Memory B cell (primary cell): ENCODE measurements at regions not wholly inside any gene's neighbourhood (a gene's known extent, or its start where the extent isn't known, plus 50 kb on each side); places are given as distances from the start of the nearest gene placed in this dataset.

Source experiments
- ATAC-seq: fragments of 150-1000 bp; cut with Tn5 transposase; 2 replicates; pipeline ENCODE4 v1.10.0; 2021; ENCODE audit warnings: low read depth, mild to moderate bottlenecking, moderate library complexity
- DNase-seq, 2 donors: peaks; one replicate each; pipeline ENCODE4 v3.0.0; 2022; ENCODE audit warnings: low spot score in 2 of 2
- H3K27ac Mint-ChIP-seq: one replicate; pipeline ENCODE4 v1.8.0; 2022; ENCODE audit warnings: mild to moderate bottlenecking, moderate library complexity, mixed read lengths
- H3K27me3 Mint-ChIP-seq: one replicate; pipeline ENCODE4 v1.8.0; 2022; ENCODE audit warnings: mixed read lengths
- H3K36me3 Mint-ChIP-seq: one replicate; pipeline ENCODE4 v1.8.0; 2022; ENCODE audit warnings: mild to moderate bottlenecking, mixed read lengths
- H3K4me1 Mint-ChIP-seq: one replicate; pipeline ENCODE4 v1.8.0; 2022; ENCODE audit warnings: mixed read lengths
- H3K4me3 Mint-ChIP-seq: one replicate; pipeline ENCODE4 v1.8.0; 2022; ENCODE audit warnings: mild to moderate bottlenecking, moderate library complexity, mixed read lengths
- H3K9me3 Mint-ChIP-seq: one replicate; pipeline ENCODE4 v1.8.0; 2022; ENCODE audit warnings: mixed read lengths

GRCh38 chr13:50374517-50374916 is 359.3 kb downstream of the KCNRG start:
- Mint-ChIP-seq H3K4me1 (peaks cover 14% of the 10 kb centered on the region), H3K4me3 (no peak overlapping the region), H3K9me3 (no peaks in the 10 kb centered on the region), H3K36me3 (no peaks in the 10 kb centered on the region), H3K27me3 (no peaks in the 10 kb centered on the region), H3K27ac (no peak overlapping the region)
- ATAC-seq, result no peak
- no peak for DNase-seq

GRCh38 chr13:50375792-50376191 is 360.5 kb downstream of the KCNRG start:
- Mint-ChIP-seq H3K27me3 (no peaks in the 10 kb centered on the region), H3K27ac (no peak overlapping the region), H3K9me3 (peaks cover 5% of the 10 kb centered on the region), H3K4me1 (peaks cover 3% of the 10 kb centered on the region), H3K4me3 (no peak overlapping the region), H3K36me3 (peaks cover 5% of the 10 kb centered on the region)
- no peak for DNase-seq
- ATAC-seq, result no peak

- ATAC-seq (no peak), DNase-seq (no peak)
- Mint-ChIP-seq H3K9me3 (peaks cover 9% of the 10 kb centered on the region), H3K36me3 (peaks cover 9% of the 10 kb centered on the region), H3K27me3 (no peaks in the 10 kb centered on the region), H3K4me1 (no peaks in the 10 kb centered on the region), H3K27ac (no peak overlapping the region), H3K4me3 (no peak overlapping the region)
Observed at GRCh38 chr13:50376895-50377575, 361.8 kb downstream of the KCNRG start.

- Mint-ChIP-seq H3K36me3 (peaks cover 9% of the 10 kb centered on the region), H3K27ac (no peak overlapping the region), H3K9me3 (peaks cover 10% of the 10 kb centered on the region), H3K4me1 (no peaks in the 10 kb centered on the region), H3K4me3 (no peak overlapping the region), H3K27me3 (no peaks in the 10 kb centered on the region)
- ATAC-seq (no peak), DNase-seq (no peak)
Observed at GRCh38 chr13:50377726-50378270, 362.6 kb downstream of the KCNRG start.

- Mint-ChIP-seq H3K36me3 (peaks cover 9% of the 10 kb centered on the region), H3K4me3 (no peak overlapping the region), H3K27me3 (no peaks in the 10 kb centered on the region), H3K9me3 (peaks cover 10% of the 10 kb centered on the region), H3K27ac (no peak overlapping the region), H3K4me1 (no peaks in the 10 kb centered on the region)
- no peak for ATAC-seq
- no peak for DNase-seq
Observed at GRCh38 chr13:50378509-50379044, 363.3 kb downstream of the KCNRG start.

- Mint-ChIP-seq H3K4me1 (no peaks in the 10 kb centered on the region), H3K9me3 (peaks cover 10% of the 10 kb centered on the region), H3K4me3 (no peak overlapping the region), H3K27me3 (peaks cover 1% of the 10 kb centered on the region), H3K36me3 (peaks cover 9% of the 10 kb centered on the region), H3K27ac (no peak overlapping the region)
- ATAC-seq, result no peak
- no peak for DNase-seq
Observed at GRCh38 chr13:50379584-50379983, 364.3 kb downstream of the KCNRG start.

GRCh38 chr13:50380905-50381304 is 365.7 kb downstream of the KCNRG start:
- no peak overlapping the region for H3K4me3 Mint-ChIP-seq
- H3K9me3 Mint-ChIP-seq, result peaks cover 10% of the 10 kb centered on the region
- ATAC-seq (no peak), DNase-seq (no peak)
- peaks cover 1% of the 10 kb centered on the region for H3K27me3 Mint-ChIP-seq
- H3K4me1 Mint-ChIP-seq, result no peaks in the 10 kb centered on the region
- no peak overlapping the region for H3K27ac Mint-ChIP-seq
- H3K36me3 Mint-ChIP-seq, result peaks cover 9% of the 10 kb centered on the region

GRCh38 chr13:50382511-50382910 is 367.3 kb downstream of the KCNRG start:
- ATAC-seq (no peak), DNase-seq (no peak)
- peaks cover 3% of the 10 kb centered on the region for H3K4me1 Mint-ChIP-seq
- no peak overlapping the region for H3K4me3 Mint-ChIP-seq
- H3K36me3 Mint-ChIP-seq, result peaks cover 9% of the 10 kb centered on the region
- peaks cover 10% of the 10 kb centered on the region for H3K9me3 Mint-ChIP-seq
- H3K27me3 Mint-ChIP-seq, result peaks cover 1% of the 10 kb centered on the region
- H3K27ac Mint-ChIP-seq, result no peak overlapping the region

- peaks cover 9% of the 10 kb centered on the region for H3K36me3 Mint-ChIP-seq
- H3K4me3 Mint-ChIP-seq, result no peak overlapping the region
Observed at GRCh38 chr13:50382951-50383350, 367.7 kb downstream of the KCNRG start.

GRCh38 chr13:50384724-50385123 is 369.5 kb downstream of the KCNRG start:
- H3K27me3 Mint-ChIP-seq, result peaks cover 1% of the 10 kb centered on the region
- DNase-seq (no peak), ATAC-seq (no peak)
- H3K4me1 Mint-ChIP-seq, result peaks cover 3% of the 10 kb centered on the region
- peaks cover 9% of the 10 kb centered on the region for H3K36me3 Mint-ChIP-seq
- H3K27ac Mint-ChIP-seq, result no peak overlapping the region
- peaks cover 10% of the 10 kb centered on the region for H3K9me3 Mint-ChIP-seq
- no peak overlapping the region for H3K4me3 Mint-ChIP-seq

More at GRCh38 chr13:50382951-50383350, 367.7 kb downstream of the KCNRG start:
- peaks cover 10% of the 10 kb centered on the region for H3K9me3 Mint-ChIP-seq
- DNase-seq, result no peak
- peaks cover 1% of the 10 kb centered on the region for H3K27me3 Mint-ChIP-seq
- no peak for ATAC-seq
- no peak overlapping the region for H3K27ac Mint-ChIP-seq
- peaks cover 3% of the 10 kb centered on the region for H3K4me1 Mint-ChIP-seq

- no peak overlapping the region for H3K4me3 Mint-ChIP-seq
- peaks cover 2% of the 10 kb centered on the region for H3K9me3 Mint-ChIP-seq
Observed at GRCh38 chr13:50386541-50387050, 371.4 kb downstream of the KCNRG start.

GRCh38 chr13:50387051-50387581 is 371.9 kb downstream of the KCNRG start:
- Mint-ChIP-seq H3K9me3 (peaks cover 2% of the 10 kb centered on the region), H3K4me1 (peaks cover 3% of the 10 kb centered on the region), H3K36me3 (no peaks in the 10 kb centered on the region), H3K27me3 (peaks cover 1% of the 10 kb centered on the region), H3K4me3 (no peak overlapping the region), H3K27ac (no peak overlapping the region)
- DNase-seq (peak in 1 of 2 donors; percentile 27), ATAC-seq (peak; percentile 83)

More at GRCh38 chr13:50386541-50387050, 371.4 kb downstream of the KCNRG start:
- H3K27me3 Mint-ChIP-seq, result peaks cover 1% of the 10 kb centered on the region
- ATAC-seq, result no peak
- DNase-seq, result no peak
- no peak overlapping the region for H3K27ac Mint-ChIP-seq
- peaks cover 3% of the 10 kb centered on the region for H3K4me1 Mint-ChIP-seq
- no peaks in the 10 kb centered on the region for H3K36me3 Mint-ChIP-seq

- H3K4me1 Mint-ChIP-seq, result peaks cover 3% of the 10 kb centered on the region
- no peak overlapping the region for H3K4me3 Mint-ChIP-seq
- DNase-seq (no peak), ATAC-seq (no peak)
- no peaks in the 10 kb centered on the region for H3K9me3 Mint-ChIP-seq
- H3K27ac Mint-ChIP-seq, result no peak overlapping the region
- H3K27me3 Mint-ChIP-seq, result peaks cover 1% of the 10 kb centered on the region
- no peaks in the 10 kb centered on the region for H3K36me3 Mint-ChIP-seq
Observed at GRCh38 chr13:50388481-50388880, 373.2 kb downstream of the KCNRG start.

- H3K27ac Mint-ChIP-seq, result no peak overlapping the region
- ATAC-seq (no peak), DNase-seq (no peak)
- no peaks in the 10 kb centered on the region for H3K36me3 Mint-ChIP-seq
- no peaks in the 10 kb centered on the region for H3K9me3 Mint-ChIP-seq
- no peaks in the 10 kb centered on the region for H3K27me3 Mint-ChIP-seq
- no peak overlapping the region for H3K4me3 Mint-ChIP-seq
- H3K4me1 Mint-ChIP-seq, result peaks cover 3% of the 10 kb centered on the region
Observed at GRCh38 chr13:50389726-50390125, 374.5 kb downstream of the KCNRG start.
